Loucy (cell line): ENCODE measurements at regions not wholly inside any gene's neighbourhood (a gene's known extent, or its start where the extent isn't known, plus 50 kb on each side); places are given as distances from the start of the nearest gene placed in this dataset.

Source experiments
- CTCF ChIP-seq: fragments of 200-600 bp; sonication (generic); conservative IDR thresholded peaks from 2 replicates; pipeline ENCODE4 v1.5.1; 2014; ENCODE audit warnings: mild to moderate bottlenecking, antibody characterized with exemption, low read length
- EZH2phosphoT487 ChIP-seq: fragments of 200-600 bp; IDR thresholded peaks from 2 replicates; pipeline ENCODE4 v1.6.1; 2018; ENCODE audit warnings: antibody characterized with exemption, mild to moderate bottlenecking, moderate library complexity, borderline replicate concordance

DNA sequence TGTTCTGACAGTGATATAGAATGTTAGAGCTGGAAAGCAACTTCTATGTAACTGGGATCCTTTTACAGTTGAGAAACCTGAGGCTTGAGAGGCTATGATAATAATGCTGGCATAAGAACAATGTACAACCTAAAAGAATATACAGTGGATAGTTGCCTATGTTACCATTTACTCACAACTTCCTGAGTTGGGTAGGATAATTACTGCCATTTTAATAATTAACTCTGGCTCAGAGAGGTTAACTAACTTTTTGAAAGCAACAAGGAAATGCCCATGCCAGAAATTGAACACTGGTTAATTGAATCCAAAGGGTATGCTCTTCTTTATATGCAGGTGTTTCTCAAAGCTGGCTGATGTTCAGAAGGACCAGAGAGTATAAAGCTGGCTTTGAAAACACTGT, 530.7 kb upstream of the MAP3K7 start:
- TF ChIP-seq CTCF (no peak), EZH2phosphoT487 (no peak)
